ENCODE measurements at regions not wholly inside any gene's neighbourhood (a gene's known extent, or its start where the extent isn't known, plus 50 kb on each side); places are given as distances from the start of the nearest gene placed in this dataset.

DNA sequence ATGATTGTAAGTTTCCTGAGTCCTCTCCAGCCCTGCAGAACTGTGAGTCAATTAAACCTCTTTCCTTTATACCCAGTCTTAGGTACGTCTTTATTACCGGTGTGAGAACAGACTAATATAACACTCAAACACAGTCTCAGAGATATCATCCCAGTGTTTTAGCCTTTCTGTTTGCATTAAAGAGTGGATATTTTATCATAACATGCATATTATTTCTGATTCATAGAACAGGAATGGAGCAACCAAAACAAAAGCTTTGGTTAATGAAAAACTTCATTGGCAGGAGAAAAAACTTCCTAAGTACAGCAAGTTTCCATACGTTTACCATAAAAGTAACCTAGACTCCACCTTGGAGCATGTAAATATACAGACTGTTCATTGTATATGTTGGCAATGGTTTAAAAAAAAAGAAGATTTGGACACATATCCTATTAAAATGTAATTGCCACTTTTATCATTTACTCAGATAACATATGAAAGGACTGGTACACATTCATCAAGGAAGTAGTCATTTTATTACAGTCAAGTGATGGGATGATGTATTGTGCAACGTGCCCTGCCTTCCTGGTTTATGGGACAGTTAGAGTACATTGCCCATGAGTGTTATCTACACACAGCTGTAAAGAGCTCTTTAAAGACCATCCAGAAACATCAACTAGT, 144.8 kb downstream of the ETS2 start:
- Mint-ChIP-seq H3K27me3 (ENCODE audit: low read depth) (peaks cover 16% of the 10 kb centered on the region), H3K36me3 (no peaks in the 10 kb centered on the region), H3K4me3 (no peak overlapping the region), H3K9me3 (peaks cover 17% of the 10 kb centered on the region), H3K4me1 (no peaks in the 10 kb centered on the region), H3K27ac (no peak overlapping the region)
- TF ChIP-seq, protein P1, sequence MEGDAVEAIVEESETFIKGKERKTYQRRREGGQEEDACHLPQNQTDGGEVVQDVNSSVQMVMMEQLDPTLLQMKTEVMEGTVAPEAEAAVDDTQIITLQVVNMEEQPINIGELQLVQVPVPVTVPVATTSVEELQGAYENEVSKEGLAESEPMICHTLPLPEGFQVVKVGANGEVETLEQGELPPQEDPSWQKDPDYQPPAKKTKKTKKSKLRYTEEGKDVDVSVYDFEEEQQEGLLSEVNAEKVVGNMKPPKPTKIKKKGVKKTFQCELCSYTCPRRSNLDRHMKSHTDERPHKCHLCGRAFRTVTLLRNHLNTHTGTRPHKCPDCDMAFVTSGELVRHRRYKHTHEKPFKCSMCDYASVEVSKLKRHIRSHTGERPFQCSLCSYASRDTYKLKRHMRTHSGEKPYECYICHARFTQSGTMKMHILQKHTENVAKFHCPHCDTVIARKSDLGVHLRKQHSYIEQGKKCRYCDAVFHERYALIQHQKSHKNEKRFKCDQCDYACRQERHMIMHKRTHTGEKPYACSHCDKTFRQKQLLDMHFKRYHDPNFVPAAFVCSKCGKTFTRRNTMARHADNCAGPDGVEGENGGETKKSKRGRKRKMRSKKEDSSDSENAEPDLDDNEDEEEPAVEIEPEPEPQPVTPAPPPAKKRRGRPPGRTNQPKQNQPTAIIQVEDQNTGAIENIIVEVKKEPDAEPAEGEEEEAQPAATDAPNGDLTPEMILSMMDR (IDR thresholded peaks at IDR 0.05; ENCODE audit: unreplicated experiment), result no peak
- DNase-seq (ENCODE audit: low spot score in 2 of 2, unreplicated experiment in 2 of 2), result no peak

DNA sequence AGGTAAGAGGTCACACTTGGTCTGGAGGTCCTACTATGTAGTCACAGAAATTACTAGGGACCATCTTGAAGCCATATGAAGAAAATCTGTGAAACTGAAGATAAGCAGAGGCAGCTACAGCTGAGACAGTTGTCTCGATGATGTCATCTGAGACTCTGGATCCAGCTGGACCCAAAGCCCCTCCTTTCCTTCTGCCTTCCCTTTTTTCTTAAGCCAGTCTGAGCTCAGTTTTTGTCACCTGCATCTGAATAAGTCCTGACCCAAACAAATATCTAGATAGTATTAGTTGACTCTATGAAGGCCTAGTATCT, 143.3 kb downstream of the ETS2 start:
- Mint-ChIP-seq H3K4me3 (no peak overlapping the region), H3K27ac (no peak overlapping the region), H3K36me3 (no peaks in the 10 kb centered on the region), H3K27me3 (ENCODE audit: low read depth) (peaks cover 16% of the 10 kb centered on the region), H3K9me3 (peaks cover 17% of the 10 kb centered on the region), H3K4me1 (no peaks in the 10 kb centered on the region)
- no peak for DNase-seq (ENCODE audit: low spot score in 2 of 2, unreplicated experiment in 2 of 2)
- TF ChIP-seq, protein P1 (IDR thresholded peaks at IDR 0.05; ENCODE audit: unreplicated experiment), result no peak

DNA sequence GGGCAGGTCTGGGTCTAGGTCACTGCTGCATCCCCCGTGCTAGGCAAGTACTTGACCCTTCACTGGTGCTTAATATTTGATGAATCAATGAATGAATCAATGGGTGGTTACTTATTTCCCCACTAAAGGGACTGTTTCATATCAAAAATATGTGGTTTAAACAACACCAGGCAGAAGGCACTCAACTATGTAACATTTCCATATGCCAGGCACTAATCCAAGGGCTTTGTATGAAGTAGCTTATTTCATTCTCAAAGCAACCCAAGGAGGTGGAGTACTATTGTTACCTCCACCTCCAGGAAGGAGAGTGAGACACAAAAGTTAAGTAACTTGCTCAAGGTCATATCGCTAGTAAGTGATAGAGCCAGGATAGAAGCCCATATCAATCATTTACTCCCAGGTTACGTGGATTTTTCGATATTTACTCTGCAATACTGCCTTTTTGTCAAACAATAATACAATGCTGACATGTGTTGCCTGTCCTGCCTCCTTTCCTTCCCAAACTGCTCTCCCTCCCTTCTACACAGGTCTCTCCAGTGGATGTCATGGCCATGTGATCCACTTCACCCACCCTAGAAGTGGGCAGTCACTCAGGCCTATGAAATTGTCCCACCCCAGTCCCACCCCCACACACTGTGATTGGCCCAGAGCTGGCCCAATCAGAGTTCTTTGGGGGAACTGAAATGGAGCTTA, 142.8 kb downstream of the ETS2 start:
- Mint-ChIP-seq H3K27me3 (ENCODE audit: low read depth) (peaks cover 16% of the 10 kb centered on the region), H3K36me3 (no peaks in the 10 kb centered on the region), H3K9me3 (peaks cover 17% of the 10 kb centered on the region), H3K4me1 (no peaks in the 10 kb centered on the region), H3K27ac (no peak overlapping the region), H3K4me3 (no peak overlapping the region)
- TF ChIP-seq, protein P1 (IDR thresholded peaks at IDR 0.05; ENCODE audit: unreplicated experiment), result no peak
- no peak for DNase-seq (ENCODE audit: low spot score in 2 of 2, unreplicated experiment in 2 of 2)

DNA sequence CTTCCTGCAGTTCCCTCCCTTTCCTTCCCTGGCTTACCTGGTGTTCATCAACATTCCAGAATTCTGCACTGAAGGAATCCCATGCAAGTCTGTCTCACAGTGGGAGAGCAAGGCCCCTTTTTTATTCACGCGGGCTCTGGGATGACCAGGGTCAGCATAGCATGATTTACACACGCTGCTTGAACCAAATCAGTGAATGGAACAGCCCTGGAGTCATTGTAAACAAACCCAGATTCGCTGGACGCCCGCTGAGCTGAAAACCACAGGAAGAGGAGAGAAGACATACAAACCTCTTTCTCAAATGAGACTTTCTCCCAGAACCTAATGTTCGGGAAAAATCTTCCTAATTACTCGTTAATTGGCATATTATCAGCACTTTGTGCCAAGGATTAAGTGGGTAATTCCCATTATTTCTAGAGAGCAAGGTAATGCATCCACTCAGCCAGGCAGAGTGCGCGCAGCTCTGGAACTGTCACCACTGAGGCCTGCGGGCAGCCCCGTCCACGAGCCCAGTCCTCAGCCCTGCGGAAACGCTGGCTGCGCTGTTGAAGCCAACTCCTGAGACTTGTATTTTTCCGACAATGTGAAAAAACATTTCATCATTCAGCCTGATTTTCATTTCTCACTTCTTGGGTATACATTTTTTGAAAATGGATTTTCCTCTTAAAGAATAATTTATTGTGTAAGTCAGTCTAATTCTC, 140.0 kb downstream of the ETS2 start:
- TF ChIP-seq, protein P1 (IDR thresholded peaks at IDR 0.05; ENCODE audit: unreplicated experiment), result no peak
- Mint-ChIP-seq H3K4me1 (no peaks in the 10 kb centered on the region), H3K36me3 (no peaks in the 10 kb centered on the region), H3K27me3 (ENCODE audit: low read depth) (peaks cover 16% of the 10 kb centered on the region), H3K27ac (no peak overlapping the region), H3K4me3 (no peak overlapping the region), H3K9me3 (peaks cover 17% of the 10 kb centered on the region)
- DNase-seq (ENCODE audit: low spot score in 2 of 2, unreplicated experiment in 2 of 2), result no peak

DNA sequence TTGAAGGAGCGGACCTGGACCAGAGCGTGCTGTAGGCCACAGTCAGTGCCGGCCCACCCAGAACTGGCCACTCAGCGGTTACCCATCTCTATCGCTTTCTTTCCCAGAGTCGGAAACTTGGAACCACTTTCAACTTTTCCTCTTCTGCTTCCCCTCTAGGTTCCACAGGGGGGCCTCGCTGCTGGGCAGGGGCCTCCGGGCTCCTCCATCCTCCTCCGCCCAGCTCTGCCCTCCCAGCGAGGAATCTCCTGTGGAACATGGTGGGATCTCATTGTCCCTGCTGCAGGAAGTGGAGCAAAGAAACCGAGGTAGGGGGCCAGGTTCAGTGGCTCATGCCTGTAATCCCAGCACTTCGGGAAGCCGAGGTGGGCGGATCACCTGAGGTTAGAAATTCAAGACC, 139.2 kb downstream of the ETS2 start:
- no peak overlapping the region for H3K4me3 Mint-ChIP-seq
- no peak overlapping the region for H3K27ac Mint-ChIP-seq
- DNase-seq (ENCODE audit: low spot score in 2 of 2, unreplicated experiment in 2 of 2), result no peak
- H3K4me1 Mint-ChIP-seq, result no peaks in the 10 kb centered on the region
- H3K36me3 Mint-ChIP-seq, result no peaks in the 10 kb centered on the region
- TF ChIP-seq, protein P1 (IDR thresholded peaks at IDR 0.05; ENCODE audit: unreplicated experiment), result no peak
- H3K9me3 Mint-ChIP-seq, result peaks cover 10% of the 10 kb centered on the region
- H3K27me3 Mint-ChIP-seq (ENCODE audit: low read depth), result peaks cover 16% of the 10 kb centered on the region

Measured in mesothelial cell of epicardium (in vitro differentiated cells).